Peyer's patch (tissue), 4 donors: ENCODE measurements at regions not wholly inside any gene's neighbourhood (a gene's known extent, or its start where the extent isn't known, plus 50 kb on each side); places are given as distances from the start of the nearest gene placed in this dataset.

ENCODE experiments used
- CTCF ChIP-seq, 6 experiments: fragments of 450-650 bp in 4 of 6; fragments of 200-600 bp in 2 of 6; sonication (generic) in 1 of 6; IDR thresholded peaks; one replicate each; pipeline ENCODE4 v1.5.1; 2017 to 2019; ENCODE audit warnings: antibody characterized with exemption in 6 of 6, mild to moderate bottlenecking in 3 of 6, moderate library complexity in 1 of 6
- POLR2A ChIP-seq, 2 donors: fragments of 450-650 bp; IDR thresholded peaks; one replicate each; pipeline ENCODE4 v1.5.1; 2017; ENCODE audit warnings: antibody characterized with exemption in 2 of 2, mild to moderate bottlenecking in 2 of 2, moderate library complexity in 2 of 2

- no peak for TF ChIP-seq CTCF (IDR thresholded peaks at IDR 0.05)
- TF ChIP-seq POLR2A (IDR thresholded peaks at IDR 0.05): no peak
These were observed 245.3 kb upstream of the HTR2A start for GRCh38 chr13:47142105-47142504.
